Activated naive CD4-positive, alpha-beta T cell treated with anti-CD3 and anti-CD28 coated beads, Interleukin-2, amount 50 U/mL, for 16 hours (primary cell): ENCODE measurements at regions not wholly inside any gene's neighbourhood (a gene's known extent, or its start where the extent isn't known, plus 50 kb on each side); places are given as distances from the start of the nearest gene placed in this dataset.

Source experiments
- DNase-seq: peaks from one replicate; pipeline ENCODE4 v3.0.0-alpha.2; 2020

DNA sequence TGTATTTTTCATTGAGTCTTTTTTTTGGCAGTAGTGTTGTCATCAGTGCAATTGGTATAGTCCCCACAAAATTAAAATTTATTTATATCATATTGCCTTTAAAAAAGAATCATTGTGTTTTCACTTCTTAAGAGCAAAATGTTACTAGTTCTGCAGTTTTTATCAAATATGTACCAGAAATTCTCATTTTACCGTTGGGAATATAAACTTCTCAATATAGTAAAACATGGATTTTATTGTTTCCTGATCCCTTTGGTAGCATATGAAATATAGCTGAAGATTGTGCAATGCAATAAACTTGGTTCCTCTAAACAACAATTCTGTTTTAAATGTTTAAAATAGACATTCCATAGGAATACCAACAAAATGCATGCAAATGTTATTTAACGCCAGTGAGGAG, 306.5 kb upstream of the PCDH20 start:
- DNase-seq, result no peak

DNA sequence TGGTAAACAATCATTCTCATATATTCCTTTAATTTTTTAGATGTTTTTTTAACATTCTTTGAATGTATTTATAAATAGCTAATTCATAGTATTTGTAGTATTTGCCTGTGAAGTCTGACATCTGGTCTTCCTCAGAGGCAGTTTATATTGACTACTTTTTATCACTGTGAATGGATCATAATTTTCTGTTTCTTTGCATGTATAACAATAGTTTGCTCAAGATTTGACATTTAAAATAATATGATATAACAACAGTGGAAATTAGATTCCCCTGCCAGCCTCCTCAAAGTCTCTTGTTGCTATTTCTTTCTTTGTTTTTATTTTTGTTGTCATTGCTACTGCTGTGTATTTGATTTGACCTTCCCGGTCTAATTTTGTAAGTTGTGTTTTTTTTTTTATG, 297.0 kb upstream of the PCDH20 start:
- DNase-seq, result no peak

DNA sequence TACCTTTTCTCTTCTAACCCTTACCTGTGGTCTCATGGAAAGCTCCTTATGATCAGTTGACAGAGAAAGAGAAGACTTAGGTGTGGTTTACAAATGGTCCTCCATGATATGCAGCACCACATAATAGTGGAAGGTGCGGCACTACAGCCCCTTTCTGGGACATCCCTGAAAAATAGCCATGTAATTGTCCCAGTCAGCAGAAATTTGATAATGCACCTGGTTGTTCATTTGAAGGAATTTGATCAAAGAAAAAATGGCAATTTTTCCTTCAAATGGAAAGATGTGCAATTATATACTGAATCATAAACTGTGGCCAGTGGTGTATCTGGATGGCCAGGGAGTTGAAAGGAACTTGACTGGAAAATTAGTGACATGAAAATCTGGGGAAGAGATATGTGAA, 293.6 kb upstream of the PCDH20 start:
- DNase-seq, result no peak

DNA sequence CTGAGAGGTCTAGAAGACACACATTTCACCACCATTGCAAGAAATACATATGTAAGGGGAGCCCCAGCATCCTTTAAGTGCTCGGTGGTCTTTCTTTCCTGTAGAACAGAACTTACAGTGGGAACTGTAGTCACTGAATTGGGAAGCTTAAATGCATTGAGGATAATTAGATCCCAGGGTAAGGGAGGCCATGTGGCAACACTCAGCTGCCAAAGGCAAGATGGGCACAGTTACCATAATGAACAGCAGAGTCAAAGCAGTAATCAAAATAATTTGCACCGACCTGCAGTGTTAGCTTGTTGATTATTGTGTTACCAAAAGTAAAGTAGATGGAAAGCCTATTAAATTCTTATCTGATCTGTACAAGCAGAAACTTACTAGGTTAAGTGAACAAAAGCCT, 291.2 kb upstream of the PCDH20 start:
- no peak for DNase-seq

DNA sequence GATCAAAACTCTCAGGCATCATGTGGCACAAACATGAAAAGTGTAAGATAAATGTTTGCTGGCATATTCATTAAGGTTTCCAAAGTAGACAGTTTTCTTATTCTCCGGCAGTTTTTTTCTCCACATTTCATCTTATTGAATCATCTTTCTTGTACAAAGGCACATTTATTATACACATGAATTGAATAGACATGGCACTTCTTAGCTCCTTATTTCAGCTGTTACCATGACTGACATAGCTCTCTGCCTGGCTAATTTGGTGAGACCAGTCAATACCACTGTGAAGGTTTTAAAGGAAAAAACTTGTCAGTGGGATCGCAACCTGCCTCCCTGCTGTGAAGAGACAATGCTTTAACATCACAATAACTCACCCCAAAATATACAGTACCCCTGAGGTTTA, 285.0 kb upstream of the PCDH20 start:
- DNase-seq, result no peak

DNA sequence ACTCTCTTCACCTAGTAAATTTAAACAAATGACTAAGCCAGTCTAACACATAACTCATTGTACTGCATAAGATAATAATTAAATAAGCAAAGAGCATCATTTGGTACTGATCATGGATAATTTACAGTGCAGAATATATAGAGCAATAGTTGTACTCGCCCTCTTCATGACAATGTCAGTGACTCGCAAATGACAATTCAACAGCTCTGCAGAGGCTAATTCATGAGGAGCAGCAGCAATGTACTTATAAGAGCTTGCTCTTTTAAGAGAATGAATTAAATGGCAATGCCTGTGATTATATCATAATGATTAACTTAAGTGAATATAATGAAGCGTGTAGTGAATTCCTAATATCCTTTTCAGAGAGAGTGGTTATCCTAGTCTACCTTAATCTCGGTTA, 284.5 kb upstream of the PCDH20 start:
- DNase-seq, result no peak

DNA sequence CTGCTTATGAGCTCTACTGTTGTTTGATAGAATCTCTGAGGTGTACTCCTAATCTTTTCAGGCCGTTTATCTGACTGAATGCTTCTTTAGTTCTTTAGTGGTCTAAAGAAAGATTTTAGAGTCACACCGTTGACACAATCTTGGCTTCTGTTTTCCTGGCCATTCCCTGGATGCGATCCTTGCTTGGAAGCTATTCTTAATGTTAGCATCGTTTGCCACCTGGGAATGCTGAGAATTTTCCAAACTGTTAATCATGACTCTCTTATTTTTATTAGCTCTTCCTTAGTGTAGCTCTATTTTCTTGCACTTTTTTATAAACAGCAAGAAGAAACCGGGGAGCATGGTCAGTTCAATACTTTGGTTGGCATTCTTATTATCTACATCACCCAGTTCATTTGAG, 281.0 kb upstream of the PCDH20 start:
- no peak for DNase-seq

DNA sequence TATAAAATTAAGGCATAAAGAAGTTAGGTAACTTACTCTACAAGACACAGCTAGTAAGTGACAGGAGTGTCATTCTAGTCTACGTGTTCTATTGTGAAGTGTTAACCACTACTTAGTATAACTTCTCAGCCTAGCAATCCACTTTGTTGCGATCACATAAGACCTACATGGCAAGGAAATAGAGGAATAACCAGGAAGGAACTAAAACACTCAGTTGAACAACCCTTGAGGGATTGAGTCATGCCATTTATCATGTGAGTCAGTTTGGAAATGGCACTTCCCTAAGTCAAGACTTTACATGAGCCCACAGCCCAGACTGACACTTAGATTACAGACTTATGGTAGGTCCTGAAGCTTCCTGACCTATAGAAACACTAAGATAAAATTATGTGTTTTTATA, 279.5 kb upstream of the PCDH20 start:
- no peak for DNase-seq

DNA sequence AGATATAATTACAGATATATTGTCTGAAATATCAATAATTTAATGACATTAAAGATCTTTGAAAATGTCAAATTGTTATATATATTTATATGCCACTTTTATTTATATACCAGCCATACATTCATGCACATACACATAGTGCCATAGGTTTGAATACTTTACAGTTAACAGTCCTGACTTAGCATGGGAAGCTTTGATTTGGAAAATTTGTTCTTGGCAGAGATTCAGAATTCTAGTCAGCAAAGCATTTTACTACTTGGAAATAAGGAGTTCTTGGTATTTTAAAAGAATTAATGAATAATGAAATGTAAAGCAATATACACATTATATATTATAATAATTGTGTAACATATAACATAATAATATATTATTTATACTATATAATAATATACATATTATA, 277.0 kb upstream of the PCDH20 start:
- DNase-seq, result no peak

DNA sequence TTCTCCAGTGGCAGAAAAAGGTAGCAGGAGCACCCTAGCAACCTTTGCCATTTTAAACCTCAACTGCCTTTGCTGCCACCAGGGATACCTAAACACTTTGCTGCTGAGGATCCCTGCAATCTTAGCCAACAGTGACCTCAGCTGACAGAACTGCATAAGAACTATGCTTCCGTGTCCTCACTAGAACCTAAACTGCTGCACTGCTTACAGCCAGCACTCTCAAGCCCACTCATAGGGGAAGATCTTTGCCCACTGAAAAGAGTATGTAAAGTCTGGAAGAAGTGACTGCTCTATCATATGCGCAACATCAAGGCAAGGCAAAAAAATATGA, 270.0 kb upstream of the PCDH20 start:
- no peak for DNase-seq

DNA sequence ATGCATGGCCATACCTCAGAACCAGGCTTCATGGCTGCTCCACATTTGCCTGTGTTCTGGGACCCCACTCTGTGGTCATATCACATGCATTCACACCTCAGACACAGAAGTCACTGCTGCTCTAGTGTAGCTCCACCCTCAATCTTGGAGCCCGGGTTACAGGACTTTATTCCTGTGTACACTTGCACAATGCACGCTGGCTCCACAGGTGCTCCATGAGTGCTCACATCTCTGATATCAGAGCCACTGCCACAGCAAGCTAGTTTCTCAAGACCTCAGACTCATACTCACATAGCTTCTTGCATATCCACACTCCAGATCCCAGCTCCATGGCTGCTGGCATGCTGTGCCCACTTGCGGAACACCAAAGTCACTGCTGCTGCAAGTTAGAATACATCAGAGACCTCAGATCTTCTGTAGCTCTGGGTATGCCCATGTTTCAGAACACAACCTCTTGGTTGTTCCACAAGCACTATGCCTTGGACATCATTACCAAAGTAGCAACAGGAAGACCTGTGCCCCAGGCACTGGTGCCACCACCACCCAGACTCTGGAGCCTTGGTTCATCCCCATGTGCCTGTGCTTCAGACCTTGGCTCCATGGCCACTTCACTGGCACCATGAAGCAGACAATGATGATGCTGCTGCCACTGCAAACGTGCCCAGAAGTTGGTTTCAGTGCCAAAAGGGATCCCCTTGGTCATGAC, 269.5 kb upstream of the PCDH20 start:
- no peak for DNase-seq

DNA sequence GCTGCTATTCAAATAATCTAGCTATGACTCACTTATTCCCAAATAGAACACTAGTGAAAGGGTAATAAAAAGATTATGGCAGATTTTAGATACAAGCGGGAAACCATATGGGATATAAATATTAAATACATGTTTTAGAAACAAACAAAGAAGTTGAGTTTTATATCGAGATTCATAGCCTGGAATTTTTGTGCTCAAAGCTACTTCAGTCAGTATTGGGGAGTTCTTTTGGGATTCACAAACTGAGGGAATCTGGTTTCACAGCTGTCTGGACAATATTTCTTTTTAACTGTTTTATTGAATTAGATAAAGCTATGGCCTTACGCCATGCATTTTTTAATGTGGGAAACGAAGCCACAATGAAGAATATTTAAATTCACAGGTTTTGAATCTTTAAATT, 257.1 kb upstream of the PCDH20 start:
- no peak for DNase-seq

DNA sequence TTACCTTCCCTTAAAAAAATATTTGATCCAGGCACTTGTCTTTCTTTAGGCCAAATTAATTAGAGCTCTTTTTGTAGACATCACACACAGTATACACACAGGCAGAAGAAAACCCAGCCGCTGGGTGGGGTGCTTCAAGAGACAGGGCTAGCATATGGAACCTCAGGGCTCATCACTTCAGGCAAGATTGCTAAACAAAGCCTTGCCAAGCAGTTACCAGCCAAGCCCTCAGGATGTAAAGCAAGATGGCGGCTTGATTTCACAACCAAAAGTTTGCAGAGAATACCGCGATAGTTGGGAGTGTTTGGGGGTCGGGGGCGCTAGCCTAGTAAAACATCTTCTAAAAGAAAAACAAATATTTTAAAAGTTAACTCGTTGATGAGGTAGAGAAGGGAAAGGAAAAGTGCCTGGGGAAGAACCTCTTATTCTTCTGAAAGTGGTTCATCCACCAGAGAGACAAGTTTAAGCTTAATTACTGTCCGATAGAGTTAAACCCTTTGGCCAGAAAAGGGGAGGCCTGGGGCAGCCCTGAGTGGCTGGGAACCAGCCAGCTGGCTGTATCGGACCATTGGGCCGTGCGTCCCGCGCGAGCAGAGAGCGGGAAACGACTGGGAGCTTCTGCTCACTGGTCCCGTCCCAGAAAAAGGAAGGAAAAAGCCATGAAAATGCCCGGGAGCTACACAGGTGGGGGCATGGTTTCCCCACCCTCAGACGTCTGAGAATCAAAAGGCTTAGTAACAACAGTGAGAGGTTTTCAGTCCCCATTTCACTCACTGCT, 254.9 kb upstream of the PCDH20 start:
- DNase-seq, result no peak

DNA sequence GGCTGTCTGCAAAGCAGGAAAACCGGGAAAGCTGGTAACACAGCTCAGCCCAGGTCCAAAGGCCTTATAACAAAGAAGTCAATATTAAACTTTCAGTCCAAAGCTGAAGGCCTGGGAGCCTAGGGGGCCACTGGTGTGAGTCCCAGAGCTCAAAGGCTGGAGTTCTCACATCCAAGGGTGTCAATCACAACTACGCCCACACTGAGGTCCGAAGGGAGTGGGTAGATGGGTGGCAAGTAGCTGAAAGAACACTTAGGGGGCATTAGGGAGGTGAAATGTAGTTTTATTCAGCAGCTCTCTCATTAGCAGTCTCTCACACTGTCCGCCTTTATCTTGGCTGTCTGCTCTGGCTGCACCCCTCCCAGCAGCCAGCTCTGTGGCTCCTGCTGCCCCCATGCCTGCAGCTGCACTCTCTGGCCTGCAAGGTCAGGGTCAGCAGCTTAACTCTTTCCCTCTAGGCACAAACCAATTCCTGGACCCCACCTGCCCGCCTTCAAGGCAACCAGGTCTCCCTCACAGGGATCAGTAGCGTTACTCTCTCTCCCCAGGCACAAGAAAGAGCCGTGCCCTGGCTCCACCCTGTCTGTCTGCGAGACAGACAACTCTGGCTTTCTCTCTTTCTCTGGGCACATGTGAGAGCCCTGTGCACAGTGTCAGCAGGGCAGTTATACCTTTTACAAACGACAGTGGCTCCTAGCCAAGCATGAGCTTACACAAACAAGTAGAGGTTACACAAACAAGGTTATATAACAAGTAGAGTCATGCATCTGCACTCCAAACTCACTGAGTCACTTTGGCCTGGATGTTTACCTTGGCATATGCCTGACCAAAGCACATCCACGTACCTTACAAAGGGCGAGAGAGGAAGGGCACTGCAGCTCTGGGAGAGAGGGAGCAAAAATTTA, 249.4 kb upstream of the PCDH20 start:
- DNase-seq, result no peak

DNA sequence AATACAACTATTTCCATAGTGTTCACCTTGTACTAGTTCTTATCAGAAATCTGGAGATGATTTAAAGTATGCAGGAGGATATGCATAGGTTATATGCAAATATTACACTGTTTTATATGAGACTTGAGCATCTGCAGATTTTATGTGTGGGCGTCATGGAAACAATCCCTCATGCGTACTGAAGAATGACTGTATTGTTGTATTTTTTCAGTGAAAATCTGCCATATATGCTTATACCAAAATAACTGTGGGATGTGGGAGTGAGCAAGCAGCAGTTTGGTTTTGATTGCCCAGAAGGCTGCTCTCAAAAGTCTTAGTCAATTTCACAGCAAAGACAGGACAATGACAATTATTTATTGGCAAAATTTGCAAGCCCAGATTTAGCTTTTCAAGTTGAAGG, 238.8 kb upstream of the PCDH20 start:
- no peak for DNase-seq

DNA sequence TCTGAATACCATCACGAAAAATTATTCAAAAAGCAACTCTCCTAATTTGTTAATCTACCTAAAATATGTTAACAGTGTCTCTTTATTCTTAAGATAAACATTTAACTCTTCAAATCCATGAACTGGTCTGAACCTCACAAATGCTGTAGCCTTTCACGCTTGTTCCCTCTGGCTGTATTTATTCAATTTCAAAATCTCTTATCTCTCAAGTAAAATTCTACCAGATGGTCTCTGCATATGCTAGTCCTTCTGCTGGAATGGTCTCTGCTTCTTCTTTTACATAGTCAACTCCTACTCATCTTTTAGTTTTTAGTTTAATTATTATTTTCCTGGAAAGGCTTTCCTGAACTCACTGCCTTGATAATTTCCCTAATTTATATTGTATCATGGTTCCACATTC, 232.9 kb upstream of the PCDH20 start:
- no peak for DNase-seq

DNA sequence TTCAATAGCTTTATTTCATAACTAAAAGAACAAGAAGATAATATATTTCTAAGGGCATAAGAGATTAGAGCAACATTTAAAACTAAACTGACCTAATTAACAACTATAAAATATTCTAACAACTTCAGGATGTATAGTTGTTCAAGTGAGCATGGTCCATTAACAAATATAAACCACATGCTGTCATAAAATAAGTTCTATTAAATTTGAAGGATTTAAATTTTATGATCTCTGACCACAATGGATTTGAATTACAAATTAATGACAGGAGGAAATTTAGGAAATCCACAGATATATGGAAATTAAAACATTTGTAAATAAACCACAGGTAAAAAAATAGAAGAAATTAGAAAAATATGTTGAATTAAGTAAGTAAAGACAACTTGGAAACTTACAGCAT, 196.5 kb upstream of the PCDH20 start:
- DNase-seq, result no peak

DNA sequence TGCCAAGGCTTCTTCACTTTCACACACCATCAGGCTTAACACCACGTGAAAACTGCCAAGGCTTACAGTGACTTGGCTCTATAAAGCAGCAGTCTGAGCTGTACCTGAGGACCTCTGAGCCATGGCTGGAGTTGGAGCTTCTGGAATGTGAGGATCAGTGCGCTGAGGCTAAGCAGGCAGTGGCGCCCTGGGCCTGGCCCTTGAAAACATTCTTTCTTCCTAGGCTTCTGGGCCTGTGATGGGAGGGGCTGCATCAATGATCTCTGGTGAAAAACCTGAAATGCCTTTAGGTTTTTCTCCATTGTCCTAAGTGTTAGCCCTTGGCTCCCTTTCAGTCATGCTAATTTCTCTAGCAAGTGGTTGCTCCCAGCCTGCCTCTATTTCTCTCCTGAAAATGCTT, 192.5 kb upstream of the PCDH20 start:
- no peak for DNase-seq

DNA sequence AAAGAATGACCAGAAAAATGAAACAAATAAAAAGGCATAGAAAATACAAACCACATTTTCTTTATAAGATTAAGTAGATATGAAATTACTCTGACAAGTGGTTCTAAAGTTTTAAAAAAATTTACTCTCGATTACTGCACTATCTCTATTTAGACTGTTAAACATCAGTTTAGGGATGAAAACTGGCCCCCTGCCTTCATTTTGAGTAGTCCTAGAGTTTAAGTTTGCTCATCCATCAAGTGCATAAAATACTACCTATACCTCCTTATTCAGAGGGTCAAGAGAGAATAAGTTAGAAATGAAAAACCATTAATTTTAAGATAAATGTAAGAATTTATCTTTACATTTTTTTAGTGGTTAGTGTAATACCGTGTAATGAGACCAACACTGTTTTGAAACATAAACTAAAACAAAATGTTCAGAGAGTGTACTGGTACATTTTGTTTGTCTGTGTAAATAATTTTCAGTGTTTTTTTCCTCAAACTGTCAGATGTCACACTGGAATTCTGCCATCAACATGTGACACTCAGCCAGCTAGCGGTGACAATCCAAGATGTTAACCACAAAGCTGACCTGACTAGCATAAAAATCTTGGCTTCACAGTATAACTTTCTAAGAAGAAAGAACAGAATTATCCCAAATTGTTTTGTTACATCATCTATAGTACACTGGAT, 184.8 kb upstream of the PCDH20 start:
- DNase-seq, result no peak

DNA sequence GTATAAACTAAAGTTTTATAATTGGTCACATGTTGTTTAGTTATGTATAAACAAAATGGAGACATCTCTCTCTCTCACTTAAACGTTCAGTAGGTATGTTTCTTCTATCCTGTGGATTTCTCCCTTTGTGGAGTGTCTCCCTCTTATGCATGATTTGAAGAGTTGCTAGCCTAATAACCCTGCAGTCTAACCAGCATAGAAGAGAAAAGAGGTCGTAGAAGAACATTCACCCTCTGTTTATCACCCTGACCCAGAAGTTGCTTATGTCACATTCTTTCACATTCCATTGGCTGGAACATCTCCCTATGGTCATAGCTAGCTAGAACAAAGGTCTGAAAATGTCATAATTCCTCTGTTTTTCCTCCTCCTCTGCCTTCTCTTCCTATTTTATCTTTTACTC, 176.8 kb upstream of the PCDH20 start:
- no peak for DNase-seq

DNA sequence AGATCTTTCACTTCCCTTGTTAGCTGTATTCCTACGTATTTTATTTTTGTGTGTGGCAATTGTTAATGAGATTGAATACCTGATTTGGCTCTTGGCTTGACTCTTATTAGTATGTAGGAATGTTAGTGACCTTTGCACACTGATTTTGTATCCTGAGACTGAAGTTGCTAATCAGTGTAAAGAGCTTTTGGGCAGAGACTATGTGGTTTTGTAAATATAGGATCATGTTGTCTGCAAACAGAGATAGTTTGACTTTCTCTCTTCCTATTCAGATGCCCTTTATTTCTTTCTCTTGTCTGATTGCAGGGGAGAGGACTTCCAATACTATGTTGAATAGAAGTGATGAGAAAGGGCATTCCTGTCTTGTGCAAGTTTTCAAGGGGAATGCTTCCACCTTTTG, 160.3 kb upstream of the PCDH20 start:
- DNase-seq, result no peak

DNA sequence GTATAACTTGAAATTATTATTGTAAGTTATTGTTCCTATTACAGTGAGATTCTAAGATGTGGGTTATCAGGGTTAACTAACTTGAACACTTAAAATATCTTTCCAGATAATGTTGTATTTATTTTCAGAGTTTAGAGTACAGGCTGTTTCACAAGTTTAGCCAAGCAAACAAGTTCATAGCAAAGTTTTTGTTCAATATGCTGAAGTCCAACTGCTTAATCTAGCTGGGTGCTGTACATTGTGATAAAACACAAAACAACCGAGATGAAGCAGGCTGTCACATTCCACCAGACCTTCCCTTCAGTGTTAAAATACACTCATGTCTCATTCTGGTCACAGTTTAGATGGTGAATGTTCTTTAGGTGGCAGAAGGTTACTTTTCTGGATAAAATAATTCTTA, 148.0 kb upstream of the PCDH20 start:
- no peak for DNase-seq

DNA sequence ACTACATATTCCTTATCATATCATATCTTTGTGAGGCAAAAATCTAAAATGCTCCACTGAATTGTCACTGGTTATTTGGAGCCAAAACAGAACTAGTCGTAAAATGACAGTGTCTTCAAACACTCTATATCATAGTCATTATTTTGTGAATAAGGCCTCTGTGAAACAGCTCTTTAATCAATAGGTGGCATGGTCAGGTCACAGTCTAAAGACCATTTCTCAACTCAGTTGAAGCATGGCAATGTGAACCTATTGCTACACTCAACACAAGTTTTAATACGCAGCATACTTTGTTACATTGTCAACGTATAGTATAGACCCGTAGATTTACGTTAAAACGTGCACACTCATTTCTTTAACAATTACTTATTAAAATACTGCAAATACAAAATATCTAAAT, 131.3 kb upstream of the PCDH20 start:
- DNase-seq, result no peak
